GM19467 (cell line): ENCODE measurements at regions not wholly inside any gene's neighbourhood (a gene's known extent, or its start where the extent isn't known, plus 50 kb on each side); places are given as distances from the start of the nearest gene placed in this dataset.

Experiments used
- ATAC-seq: cut with Tn5 transposase; IDR thresholded peaks from one replicate; pipeline ENCODE4 v1.9.1; 2021; ENCODE audit warnings: mild to moderate bottlenecking, moderate library complexity; ENCODE audit not compliant: unreplicated experiment

GRCh38 chr12:89117448-89118034, 234.8 kb downstream of the DUSP6 start:
- ATAC-seq = no peak

GRCh38 chr12:89111964-89112363, 240.3 kb downstream of the DUSP6 start:
- no peak for ATAC-seq

- no peak for ATAC-seq
Measured at GRCh38 chr12:89108265-89108664, 244.0 kb downstream of the DUSP6 start.

GRCh38 chr12:89106950-89107349, 245.4 kb downstream of the DUSP6 start:
- ATAC-seq = no peak

GRCh38 chr12:89105243-89105642, 247.1 kb downstream of the DUSP6 start:
- no peak for ATAC-seq

GRCh38 chr12:89103831-89104230, 248.5 kb downstream of the DUSP6 start:
- no peak for ATAC-seq

- no peak for ATAC-seq
Measured at GRCh38 chr12:89101440-89101839, 250.9 kb downstream of the DUSP6 start.

GRCh38 chr12:89098441-89099112, 253.7 kb downstream of the DUSP6 start:
- ATAC-seq = no peak

GRCh38 chr12:89092297-89092696, 260.0 kb downstream of the DUSP6 start:
- no peak for ATAC-seq

GRCh38 chr12:89091293-89091841, 260.9 kb downstream of the DUSP6 start:
- no peak for ATAC-seq

- ATAC-seq = no peak
Measured at GRCh38 chr12:89089264-89089663, 263.0 kb downstream of the DUSP6 start.

- ATAC-seq = no peak
Measured at GRCh38 chr12:89087876-89088275, 264.4 kb downstream of the DUSP6 start.

GRCh38 chr12:89087149-89087825, 265.0 kb downstream of the DUSP6 start:
- ATAC-seq = no peak

- ATAC-seq = no peak
Measured at GRCh38 chr12:89085421-89085820, 266.9 kb downstream of the DUSP6 start.

GRCh38 chr12:89084751-89085150, 267.6 kb downstream of the DUSP6 start:
- ATAC-seq = no peak

GRCh38 chr12:89083491-89083890, 268.8 kb downstream of the DUSP6 start:
- no peak for ATAC-seq

GRCh38 chr12:89082370-89082753, 269.9 kb downstream of the DUSP6 start:
- ATAC-seq = no peak

- no peak for ATAC-seq
Measured at GRCh38 chr12:89081719-89082369, 270.5 kb downstream of the DUSP6 start.

GRCh38 chr12:89080793-89081465, 271.4 kb downstream of the DUSP6 start:
- ATAC-seq = no peak

- no peak for ATAC-seq
Measured at GRCh38 chr12:89075880-89076540, 276.3 kb downstream of the DUSP6 start.
